H1 (cell line): ENCODE measurements at regions not wholly inside any gene's neighbourhood (a gene's known extent, or its start where the extent isn't known, plus 50 kb on each side); places are given as distances from the start of the nearest gene placed in this dataset.

Experiments
- ASH2L ChIP-seq: fragments of 200-600, 300-600 bp; sonication (generic); IDR thresholded peaks from one replicate; pipeline ENCODE4 v1.7.1; 2017; ENCODE audit warnings: low read length
- CHD7 ChIP-seq: fragments of 300-600 bp; sonication (generic); IDR thresholded peaks from 2 replicates; pipeline ENCODE4 v1.7.1; 2012; ENCODE audit warnings: low read length, moderate library complexity, mild to moderate bottlenecking, inconsistent platforms; ENCODE audit not compliant: insufficient replicate concordance
- CREB1 ChIP-seq: IDR thresholded peaks from 2 replicates; pipeline ENCODE4 v1.6.1; 2012; ENCODE audit warnings: inconsistent platforms
- KDM5A ChIP-seq: fragments of 200-600 bp; IDR thresholded peaks from 2 replicates; pipeline ENCODE4 v1.7.1; 2012; ENCODE audit warnings: mild to moderate bottlenecking, low read length, inconsistent platforms, mixed read lengths
- NRF1 ChIP-seq: IDR thresholded peaks from 2 replicates; pipeline ENCODE4 v1.6.1; 2011; ENCODE audit warnings: mild to moderate bottlenecking, low read depth, low read length, improper control_type of control experiment
- POLR2A ChIP-seq, 2 experiments: IDR thresholded peaks; 1 replicate in 1 of 2; 2 replicates in 1 of 2; pipeline ENCODE4 v1.6.1; 2011; ENCODE audit warnings: low read depth in 2 of 2, low read length in 2 of 2, mild to moderate bottlenecking in 2 of 2; ENCODE audit errors: control extremely low read depth in 1 of 2
- SRF ChIP-seq: IDR thresholded peaks from 2 replicates; pipeline ENCODE4 v1.6.1; 2011; ENCODE audit warnings: mild to moderate bottlenecking, low read depth, low read length, moderate library complexity
- TF ChIP-seq, protein P1 (sequence below), 3 experiments: IDR thresholded peaks; 1 replicate in 2 of 3; 2 replicates in 1 of 3; pipeline versions ENCODE4 v1.5.1 to v1.6.1; 2011; ENCODE audit warnings: low read length in 3 of 3, mild to moderate bottlenecking in 3 of 3, inconsistent platforms in 2 of 3, low read depth in 1 of 3, moderate library complexity in 1 of 3; ENCODE audit not compliant: insufficient read depth in 1 of 3; ENCODE audit errors: control extremely low read depth in 1 of 3
- TF ChIP-seq, protein P2 (sequence below): IDR thresholded peaks from 2 replicates; pipeline ENCODE4 v1.6.1; 2011; ENCODE audit warnings: low read length, improper control_type of control experiment

DNA sequence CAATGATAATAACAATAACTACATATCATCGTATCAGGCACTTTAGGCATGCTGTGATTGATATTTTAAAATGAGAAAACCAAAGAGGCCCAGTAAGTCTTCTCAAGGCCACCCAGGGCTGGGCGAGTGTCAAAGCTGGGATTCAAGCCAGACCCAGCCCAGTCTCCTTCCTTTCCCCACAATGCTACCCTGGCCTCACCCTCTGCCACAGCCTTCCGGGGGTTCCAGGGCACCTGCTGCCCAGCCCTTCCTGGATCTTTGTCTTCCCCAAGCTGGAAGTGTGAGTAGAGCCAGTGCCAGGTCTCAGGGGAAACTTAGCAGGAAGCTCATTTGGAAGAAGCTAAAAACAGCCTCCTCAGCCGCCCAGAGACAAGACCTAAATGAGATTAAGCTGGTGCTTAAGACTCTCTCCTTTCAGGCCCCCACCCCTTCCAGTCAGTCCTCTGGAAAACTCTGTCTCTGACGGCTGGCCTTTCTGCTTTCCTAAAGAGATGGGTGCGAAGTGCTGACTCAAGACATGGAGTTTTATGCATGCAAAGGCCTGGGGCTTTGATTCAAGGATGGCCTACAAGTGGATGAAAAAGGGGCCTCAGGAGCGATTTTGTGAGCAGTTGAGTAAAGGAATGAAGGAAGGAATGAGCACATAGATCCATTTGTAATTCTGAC is 184.2 kb downstream of the KCNA5 start:
- TF ChIP-seq POLR2A (IDR thresholded peaks at IDR 0.05; ENCODE audit: control extremely low read depth in 1 of 2, low read depth in 2 of 2, low read length in 2 of 2) (no peak), CREB1 (no peak), NRF1 (no peak), CHD7 (no peak), ASH2L (no peak), KDM5A (no peak), SRF (no peak)
- TF ChIP-seq, protein P1, sequence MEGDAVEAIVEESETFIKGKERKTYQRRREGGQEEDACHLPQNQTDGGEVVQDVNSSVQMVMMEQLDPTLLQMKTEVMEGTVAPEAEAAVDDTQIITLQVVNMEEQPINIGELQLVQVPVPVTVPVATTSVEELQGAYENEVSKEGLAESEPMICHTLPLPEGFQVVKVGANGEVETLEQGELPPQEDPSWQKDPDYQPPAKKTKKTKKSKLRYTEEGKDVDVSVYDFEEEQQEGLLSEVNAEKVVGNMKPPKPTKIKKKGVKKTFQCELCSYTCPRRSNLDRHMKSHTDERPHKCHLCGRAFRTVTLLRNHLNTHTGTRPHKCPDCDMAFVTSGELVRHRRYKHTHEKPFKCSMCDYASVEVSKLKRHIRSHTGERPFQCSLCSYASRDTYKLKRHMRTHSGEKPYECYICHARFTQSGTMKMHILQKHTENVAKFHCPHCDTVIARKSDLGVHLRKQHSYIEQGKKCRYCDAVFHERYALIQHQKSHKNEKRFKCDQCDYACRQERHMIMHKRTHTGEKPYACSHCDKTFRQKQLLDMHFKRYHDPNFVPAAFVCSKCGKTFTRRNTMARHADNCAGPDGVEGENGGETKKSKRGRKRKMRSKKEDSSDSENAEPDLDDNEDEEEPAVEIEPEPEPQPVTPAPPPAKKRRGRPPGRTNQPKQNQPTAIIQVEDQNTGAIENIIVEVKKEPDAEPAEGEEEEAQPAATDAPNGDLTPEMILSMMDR (IDR thresholded peaks at IDR 0.05; ENCODE audit: control extremely low read depth in 1 of 3, insufficient read depth in 1 of 3, low read depth in 1 of 3, low read length in 3 of 3), result no peak
- TF ChIP-seq, protein P2, sequence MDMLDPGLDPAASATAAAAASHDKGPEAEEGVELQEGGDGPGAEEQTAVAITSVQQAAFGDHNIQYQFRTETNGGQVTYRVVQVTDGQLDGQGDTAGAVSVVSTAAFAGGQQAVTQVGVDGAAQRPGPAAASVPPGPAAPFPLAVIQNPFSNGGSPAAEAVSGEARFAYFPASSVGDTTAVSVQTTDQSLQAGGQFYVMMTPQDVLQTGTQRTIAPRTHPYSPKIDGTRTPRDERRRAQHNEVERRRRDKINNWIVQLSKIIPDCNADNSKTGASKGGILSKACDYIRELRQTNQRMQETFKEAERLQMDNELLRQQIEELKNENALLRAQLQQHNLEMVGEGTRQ, result no peak
